ENCODE measurements at regions not wholly inside any gene's neighbourhood (a gene's known extent, or its start where the extent isn't known, plus 50 kb on each side); places are given as distances from the start of the nearest gene placed in this dataset.

DNA sequence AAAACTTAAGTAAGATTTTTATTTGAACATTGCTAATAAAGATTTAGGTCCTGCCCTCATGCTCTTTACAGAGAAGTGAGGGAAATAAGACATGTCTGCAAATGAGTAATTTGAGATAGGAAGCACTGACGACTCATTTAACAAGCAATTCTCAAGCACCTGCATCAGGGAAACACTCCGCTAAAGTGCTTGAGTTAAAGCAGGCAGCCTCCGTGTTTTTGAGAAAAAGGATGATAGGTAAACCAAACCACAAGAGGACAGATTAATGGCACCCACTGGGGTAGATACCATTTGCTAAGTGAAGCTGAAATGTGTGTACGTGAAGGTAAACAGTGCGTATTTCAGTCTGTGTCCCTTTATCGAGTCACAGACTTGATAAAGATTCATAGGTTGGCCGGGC, 184.6 kb upstream of the CARD18 start:
- Histone ChIP-seq H3K4me3 (no peak overlapping the region), H3K9me3 (no peaks in the 10 kb centered on the region), H3K27ac (no peak overlapping the region), H3K27me3 (no peaks in the 10 kb centered on the region), H3K36me3 (no peaks in the 10 kb centered on the region), H3K4me1 (no peaks in the 10 kb centered on the region)
- WGBS, result 81% methylated on average over 7 of the region's 7 CpGs
- TF ChIP-seq, protein P1, sequence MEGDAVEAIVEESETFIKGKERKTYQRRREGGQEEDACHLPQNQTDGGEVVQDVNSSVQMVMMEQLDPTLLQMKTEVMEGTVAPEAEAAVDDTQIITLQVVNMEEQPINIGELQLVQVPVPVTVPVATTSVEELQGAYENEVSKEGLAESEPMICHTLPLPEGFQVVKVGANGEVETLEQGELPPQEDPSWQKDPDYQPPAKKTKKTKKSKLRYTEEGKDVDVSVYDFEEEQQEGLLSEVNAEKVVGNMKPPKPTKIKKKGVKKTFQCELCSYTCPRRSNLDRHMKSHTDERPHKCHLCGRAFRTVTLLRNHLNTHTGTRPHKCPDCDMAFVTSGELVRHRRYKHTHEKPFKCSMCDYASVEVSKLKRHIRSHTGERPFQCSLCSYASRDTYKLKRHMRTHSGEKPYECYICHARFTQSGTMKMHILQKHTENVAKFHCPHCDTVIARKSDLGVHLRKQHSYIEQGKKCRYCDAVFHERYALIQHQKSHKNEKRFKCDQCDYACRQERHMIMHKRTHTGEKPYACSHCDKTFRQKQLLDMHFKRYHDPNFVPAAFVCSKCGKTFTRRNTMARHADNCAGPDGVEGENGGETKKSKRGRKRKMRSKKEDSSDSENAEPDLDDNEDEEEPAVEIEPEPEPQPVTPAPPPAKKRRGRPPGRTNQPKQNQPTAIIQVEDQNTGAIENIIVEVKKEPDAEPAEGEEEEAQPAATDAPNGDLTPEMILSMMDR (IDR thresholded peaks at IDR 0.05), result no peak
- no peak for DNase-seq (ENCODE audit: low spot score in 2 of 2)

DNA sequence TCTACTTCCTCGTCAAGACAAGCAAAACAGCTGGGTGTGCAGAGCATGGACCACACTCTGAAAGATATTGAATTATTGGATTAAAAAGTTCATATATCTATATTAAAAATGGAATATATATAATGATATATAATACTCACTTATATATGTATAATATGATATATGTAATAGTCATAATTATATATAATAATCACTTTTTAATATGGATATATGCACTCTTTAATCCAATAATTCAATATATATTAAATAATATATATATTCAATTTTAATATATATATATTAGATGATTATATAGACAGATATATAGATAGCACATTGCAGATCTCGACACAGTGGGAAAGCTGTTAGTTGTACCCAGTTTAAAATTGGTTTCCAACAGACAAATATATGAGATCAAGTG, 182.1 kb upstream of the CARD18 start:
- no peak for TF ChIP-seq POLR2AphosphoS5 (IDR thresholded peaks at IDR 0.05)
- no peak for TF ChIP-seq POLR2A (IDR thresholded peaks at IDR 0.05)
- TF ChIP-seq, protein P1 (IDR thresholded peaks at IDR 0.05), result no peak
- no peak for TF ChIP-seq EP300 (IDR thresholded peaks at IDR 0.05)
- Histone ChIP-seq H3K4me3 (no peak overlapping the region), H3K9me3 (no peaks in the 10 kb centered on the region), H3K27me3 (no peaks in the 10 kb centered on the region), H3K36me3 (no peaks in the 10 kb centered on the region), H3K4me1 (no peaks in the 10 kb centered on the region), H3K27ac (no peak overlapping the region)
- WGBS, result 88% methylated on average over 2 of the region's 2 CpGs
- no peak for DNase-seq (ENCODE audit: low spot score in 2 of 2)

DNA sequence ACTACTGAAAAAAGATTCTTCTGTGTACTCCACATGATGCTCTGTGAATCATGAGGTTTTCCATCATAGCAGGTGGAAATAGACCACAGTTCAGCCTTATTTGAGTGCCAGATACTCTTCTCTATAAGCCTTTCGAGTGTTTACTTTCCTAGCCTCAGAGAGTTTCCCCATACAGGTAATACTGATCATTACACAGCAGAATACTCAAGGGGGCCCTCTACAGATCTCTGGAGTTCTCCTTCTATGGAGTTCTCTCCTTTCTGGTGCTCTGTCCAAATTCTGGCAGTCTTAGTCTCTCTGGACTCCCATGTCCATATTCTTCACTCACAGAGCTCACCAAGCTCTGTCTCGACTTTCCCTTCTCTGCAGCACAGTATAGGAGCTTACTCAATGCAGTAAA, 175.7 kb upstream of the CARD18 start:
- H3K27ac ChIP-seq, result no peak overlapping the region
- no peaks in the 10 kb centered on the region for H3K36me3 ChIP-seq
- no peak for DNase-seq (ENCODE audit: low spot score in 2 of 2)
- H3K27me3 ChIP-seq, result no peaks in the 10 kb centered on the region
- TF ChIP-seq POLR2AphosphoS5 (IDR thresholded peaks at IDR 0.05) (no peak), POLR2A (IDR thresholded peaks at IDR 0.05) (no peak), EP300 (IDR thresholded peaks at IDR 0.05) (no peak)
- TF ChIP-seq, protein P1 (IDR thresholded peaks at IDR 0.05), result no peak
- 87% methylated on average over 2 of the region's 2 CpGs for WGBS
- no peak overlapping the region for H3K4me3 ChIP-seq
- H3K9me3 ChIP-seq, result no peaks in the 10 kb centered on the region
- H3K4me1 ChIP-seq, result no peaks in the 10 kb centered on the region

DNA sequence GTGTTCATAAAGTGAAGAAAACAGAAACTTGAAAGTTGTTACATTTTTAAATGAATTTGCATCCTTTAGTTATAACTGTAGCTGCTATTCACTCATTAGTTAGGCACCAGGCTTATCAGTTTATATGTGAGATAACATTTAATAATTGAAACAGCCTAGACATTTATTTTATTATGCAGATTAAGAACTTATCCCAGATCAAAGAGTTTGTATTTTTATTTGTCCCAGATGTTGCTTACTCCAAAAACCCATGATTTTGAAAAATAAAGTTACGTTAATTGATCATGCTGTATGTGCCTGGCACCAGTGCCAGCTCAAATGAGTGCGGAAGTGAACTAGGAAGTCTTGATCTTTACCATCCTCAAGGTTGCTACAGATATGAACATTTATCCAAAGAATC, 172.7 kb upstream of the CARD18 start:
- TF ChIP-seq EP300 (IDR thresholded peaks at IDR 0.05) (no peak), POLR2AphosphoS5 (IDR thresholded peaks at IDR 0.05) (no peak)
- TF ChIP-seq, protein P1 (IDR thresholded peaks at IDR 0.05), result no peak

DNA sequence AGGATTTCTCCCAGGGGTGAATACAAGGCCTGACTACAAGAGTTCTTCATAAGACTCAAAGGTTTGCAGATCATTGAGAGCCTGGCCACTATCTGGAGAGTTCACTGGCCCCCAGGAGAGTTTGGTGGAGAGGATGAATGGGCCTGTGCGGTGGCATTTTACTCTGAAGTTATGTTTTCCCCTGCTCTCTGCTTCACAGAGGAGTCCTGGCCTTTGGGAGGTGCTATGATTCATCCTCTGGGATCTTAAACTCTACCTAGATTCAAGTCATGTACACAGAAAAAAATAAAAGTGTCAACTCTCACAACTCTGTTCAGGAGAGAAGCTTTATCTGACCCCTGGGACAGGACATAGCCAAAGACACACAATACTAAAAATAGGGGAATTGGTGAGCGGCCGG, 159.1 kb upstream of the CARD18 start:
- 97% methylated on average over 3 of the region's 3 CpGs for WGBS
- H3K36me3 ChIP-seq, result no peaks in the 10 kb centered on the region
- no peak overlapping the region for H3K27ac ChIP-seq

More for the DNA sequence above, 172.7 kb upstream of the CARD18 start:
- Histone ChIP-seq H3K27ac (no peak overlapping the region), H3K4me1 (no peaks in the 10 kb centered on the region), H3K4me3 (no peak overlapping the region), H3K27me3 (no peaks in the 10 kb centered on the region), H3K36me3 (no peaks in the 10 kb centered on the region), H3K9me3 (no peaks in the 10 kb centered on the region)
- DNase-seq (ENCODE audit: low spot score in 2 of 2), result no peak
- 85% methylated on average over 2 of the region's 2 CpGs for WGBS

More for the DNA sequence above, 159.1 kb upstream of the CARD18 start:
- TF ChIP-seq POLR2A (IDR thresholded peaks at IDR 0.05) (no peak), EP300 (IDR thresholded peaks at IDR 0.05) (no peak), POLR2AphosphoS5 (IDR thresholded peaks at IDR 0.05) (no peak)
- TF ChIP-seq, protein P1 (IDR thresholded peaks at IDR 0.05), result no peak
- Histone ChIP-seq H3K27me3 (no peaks in the 10 kb centered on the region), H3K9me3 (no peaks in the 10 kb centered on the region), H3K4me1 (no peaks in the 10 kb centered on the region), H3K4me3 (no peak overlapping the region)
- no peak for DNase-seq (ENCODE audit: low spot score in 2 of 2)
